Fibroblast of mammary gland (primary cell): ENCODE measurements at regions not wholly inside any gene's neighbourhood (a gene's known extent, or its start where the extent isn't known, plus 50 kb on each side); places are given as distances from the start of the nearest gene placed in this dataset.
"Not testable (repeated sequence)": the region's sequence is repeated elsewhere in the genome, so short reads cannot be mapped to it uniquely, and the experiment has no call there.

Experiments used
- DNase-seq: peaks from one replicate; pipeline ENCODE4 v3.0.0-alpha.2; 2010; ENCODE audit warnings: low read depth
- H3K4me3 ChIP-seq: 2 replicates; pipeline ENCODE4 v1.5.1; 2011; ENCODE audit warnings: low read depth, mild to moderate bottlenecking, low read length, moderate library complexity; ENCODE audit not compliant: control insufficient read depth
- TF ChIP-seq, protein P1 (sequence below): conservative IDR thresholded peaks from 2 replicates; pipeline ENCODE4 v1.5.1; 2011; ENCODE audit warnings: low read depth, low read length, inconsistent platforms; ENCODE audit not compliant: control insufficient read depth, insufficient read depth

DNA sequence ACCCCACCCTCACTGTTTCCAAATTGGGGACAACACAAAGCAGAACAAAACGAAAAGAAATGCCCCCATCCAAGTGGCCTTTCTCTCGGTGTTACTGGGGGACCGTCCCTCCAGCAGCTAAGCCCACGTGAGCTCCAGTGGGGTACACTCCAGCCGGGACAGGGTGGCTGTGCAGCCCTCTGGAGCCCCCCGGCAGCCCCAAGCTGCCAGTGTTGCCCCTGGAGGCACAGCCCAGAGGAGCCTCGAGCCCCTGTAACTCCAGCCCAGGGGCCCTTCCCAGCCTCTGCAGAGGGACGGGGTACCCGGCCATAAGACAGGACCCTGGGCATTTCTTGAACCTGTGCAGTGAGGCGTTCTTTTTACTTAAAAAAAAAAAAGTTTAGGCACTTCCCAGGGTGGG lies 124.5 kb upstream of the KCTD7 start:
- H3K4me3 ChIP-seq: no peak overlapping the region
- TF ChIP-seq, protein P1, sequence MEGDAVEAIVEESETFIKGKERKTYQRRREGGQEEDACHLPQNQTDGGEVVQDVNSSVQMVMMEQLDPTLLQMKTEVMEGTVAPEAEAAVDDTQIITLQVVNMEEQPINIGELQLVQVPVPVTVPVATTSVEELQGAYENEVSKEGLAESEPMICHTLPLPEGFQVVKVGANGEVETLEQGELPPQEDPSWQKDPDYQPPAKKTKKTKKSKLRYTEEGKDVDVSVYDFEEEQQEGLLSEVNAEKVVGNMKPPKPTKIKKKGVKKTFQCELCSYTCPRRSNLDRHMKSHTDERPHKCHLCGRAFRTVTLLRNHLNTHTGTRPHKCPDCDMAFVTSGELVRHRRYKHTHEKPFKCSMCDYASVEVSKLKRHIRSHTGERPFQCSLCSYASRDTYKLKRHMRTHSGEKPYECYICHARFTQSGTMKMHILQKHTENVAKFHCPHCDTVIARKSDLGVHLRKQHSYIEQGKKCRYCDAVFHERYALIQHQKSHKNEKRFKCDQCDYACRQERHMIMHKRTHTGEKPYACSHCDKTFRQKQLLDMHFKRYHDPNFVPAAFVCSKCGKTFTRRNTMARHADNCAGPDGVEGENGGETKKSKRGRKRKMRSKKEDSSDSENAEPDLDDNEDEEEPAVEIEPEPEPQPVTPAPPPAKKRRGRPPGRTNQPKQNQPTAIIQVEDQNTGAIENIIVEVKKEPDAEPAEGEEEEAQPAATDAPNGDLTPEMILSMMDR: no peak
- DNase-seq: no peak

DNA sequence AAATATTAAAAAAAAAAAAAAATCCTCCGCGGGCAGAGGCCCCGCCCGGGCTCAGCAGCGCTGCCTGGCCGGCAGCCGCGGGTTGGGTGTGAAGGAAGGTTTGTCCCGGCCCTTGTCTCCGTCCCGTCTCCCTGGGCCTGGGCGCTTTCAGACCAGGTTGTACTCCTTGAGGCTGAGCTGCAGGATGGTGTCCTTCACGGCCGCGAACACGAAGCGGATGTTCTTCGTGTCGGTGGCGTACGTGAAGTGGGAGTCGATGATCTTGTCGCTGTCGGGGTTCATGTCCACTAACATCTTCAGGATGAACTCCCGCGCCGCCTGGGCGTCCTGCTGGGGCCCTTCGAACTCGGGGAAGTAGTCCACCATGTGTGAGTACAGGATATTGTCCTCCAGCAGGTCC lies 123.7 kb upstream of the KCTD7 start:
- no peak overlapping the region for H3K4me3 ChIP-seq
- TF ChIP-seq, protein P1: no peak
- DNase-seq: no peak

DNA sequence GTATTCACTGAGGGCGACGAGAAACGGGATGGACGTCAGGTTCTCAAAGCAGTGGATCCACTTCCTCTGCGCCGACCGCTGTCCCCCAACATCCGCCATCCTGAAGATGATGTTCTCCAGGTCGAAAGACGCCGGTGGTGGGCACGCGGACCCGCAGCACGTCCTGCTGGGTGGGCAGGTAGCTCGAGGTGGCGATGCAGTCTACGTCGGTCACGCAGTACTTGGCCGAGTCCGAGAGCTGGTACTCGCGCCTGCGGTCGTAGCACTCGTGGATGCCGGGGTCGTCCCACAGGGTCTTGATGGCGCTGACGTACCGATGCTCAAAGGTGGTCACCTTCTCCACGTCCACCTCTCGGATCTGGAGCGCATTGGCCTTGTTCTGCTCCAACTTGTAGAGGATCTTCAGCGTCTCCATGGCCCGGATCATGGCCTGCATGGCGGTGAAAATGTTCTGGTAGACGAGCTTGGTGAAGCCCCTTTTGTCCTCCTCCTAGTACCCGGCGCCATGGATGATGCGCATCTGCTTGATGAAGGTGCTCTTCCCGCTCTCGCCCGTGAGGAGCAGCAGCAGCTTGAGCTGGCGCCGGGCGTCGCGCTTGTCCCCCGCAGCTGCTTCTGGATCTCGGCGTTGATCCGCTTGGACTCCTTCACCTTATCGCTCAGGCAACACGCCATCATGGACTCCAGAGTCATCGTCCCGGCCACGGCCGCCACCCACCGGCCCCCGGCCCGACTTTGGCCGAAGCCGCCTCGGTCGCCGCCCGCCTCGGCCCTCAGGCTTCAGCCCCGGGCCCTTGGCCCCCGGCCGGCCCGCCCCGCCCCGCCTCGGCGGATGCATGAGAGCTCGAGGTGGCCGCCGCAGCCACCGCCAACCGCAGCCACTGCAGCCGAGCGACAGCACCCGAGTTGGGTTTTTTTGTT lies 122.9 kb upstream of the KCTD7 start:
- peak overlapping the region; percentile 13 for H3K4me3 ChIP-seq

DNA sequence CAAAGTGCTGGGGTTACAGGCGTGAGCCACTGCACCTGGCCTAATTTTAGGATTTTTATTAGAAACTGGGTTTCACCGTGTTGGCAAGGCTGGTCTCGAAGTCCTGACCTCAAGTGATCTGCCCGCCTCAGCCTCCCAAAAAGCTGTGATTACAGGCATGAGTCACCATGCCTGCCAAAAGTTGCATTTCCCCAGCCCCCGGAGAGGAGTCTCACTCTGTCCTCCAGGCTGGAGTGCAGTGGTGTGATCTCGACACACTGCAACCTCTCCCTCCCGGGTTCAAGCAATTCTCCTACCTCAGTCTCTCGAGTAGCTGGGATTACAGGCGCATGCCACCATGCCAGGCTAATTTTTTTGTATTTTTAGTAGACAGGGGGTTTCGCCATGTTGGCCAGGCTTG lies 122.0 kb upstream of the KCTD7 start:
- DNase-seq: peak; percentile 38

More for the DNA sequence above, 122.9 kb upstream of the KCTD7 start:
- TF ChIP-seq, protein P1: no peak
- DNase-seq: peak; percentile 17

DNA sequence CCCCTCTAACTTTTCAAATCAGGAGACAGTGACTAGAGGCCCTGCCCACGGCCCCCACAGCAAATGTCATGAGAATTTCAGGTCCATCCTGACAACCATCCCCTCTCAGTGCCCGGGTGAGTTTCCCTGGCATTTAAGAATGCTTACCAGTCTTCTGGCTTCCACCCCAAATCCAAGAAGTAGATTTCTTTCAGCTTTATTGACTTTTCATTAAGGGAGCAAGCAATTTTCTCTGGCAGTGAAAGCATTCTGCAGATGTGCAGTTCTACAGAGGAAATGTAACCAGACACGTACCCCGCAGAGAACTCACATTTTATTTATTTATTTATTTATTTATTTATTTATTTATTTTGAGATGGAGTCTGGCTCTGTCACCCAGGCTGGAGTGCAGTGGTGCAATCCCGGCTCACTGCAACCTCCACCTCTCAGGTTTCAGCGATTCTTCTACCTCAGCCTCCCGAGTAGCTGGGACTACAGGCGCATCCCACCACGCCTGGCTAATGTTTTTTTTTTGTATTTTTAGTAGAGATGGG lies 120.9 kb upstream of the KCTD7 start:
- TF ChIP-seq, protein P1: no peak
- DNase-seq: no peak
- no peak overlapping the region for H3K4me3 ChIP-seq

More for the DNA sequence above, 122.0 kb upstream of the KCTD7 start:
- H3K4me3 ChIP-seq: not testable (repeated sequence)

DNA sequence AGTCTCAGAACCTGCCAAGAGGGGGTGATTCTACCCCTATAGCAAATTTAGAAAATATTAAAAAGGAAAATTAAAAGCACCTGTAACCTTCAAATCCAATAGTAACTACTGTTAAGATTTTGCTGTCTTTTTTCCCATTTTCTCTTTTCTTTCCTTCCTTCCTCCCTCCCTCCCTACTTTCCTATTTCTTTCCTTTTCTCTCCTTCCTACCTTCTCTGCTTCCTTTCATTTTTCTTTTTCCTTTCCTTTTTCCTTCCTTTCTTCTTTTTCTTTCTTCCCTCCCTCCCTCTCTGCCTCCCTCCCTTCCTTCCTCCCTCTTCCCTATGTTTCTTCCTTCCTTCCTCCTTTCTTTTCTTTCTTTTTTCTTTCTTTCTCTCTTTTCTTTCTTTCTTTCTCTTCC lies 120.2 kb upstream of the KCTD7 start:
- no peak overlapping the region for H3K4me3 ChIP-seq
- no peak for DNase-seq
- TF ChIP-seq, protein P1: no peak

DNA sequence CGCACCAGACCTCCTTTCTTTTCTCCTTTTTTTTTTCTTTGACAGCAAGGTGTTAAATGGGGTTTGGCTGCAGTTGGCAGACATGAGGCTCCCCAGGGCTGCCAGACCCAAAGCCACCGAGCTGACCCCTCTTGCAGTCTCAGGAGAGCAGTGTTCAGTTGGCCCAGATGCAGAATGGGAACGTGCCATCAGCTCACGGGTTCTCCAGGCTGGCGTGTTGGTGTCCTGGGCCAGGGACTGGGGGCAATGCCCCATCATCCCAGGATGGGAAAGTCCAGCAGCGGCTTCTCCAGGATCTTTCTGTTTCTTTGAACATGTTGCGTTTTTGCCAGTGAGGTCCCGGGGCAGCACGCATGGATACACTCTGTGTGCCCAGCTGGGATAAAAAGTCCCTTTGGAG lies 114.6 kb upstream of the KCTD7 start:
- TF ChIP-seq, protein P1: no peak
- H3K4me3 ChIP-seq: no peak overlapping the region
- no peak for DNase-seq
